GM21528 (cell line): ENCODE measurements at regions not wholly inside any gene's neighbourhood (a gene's known extent, or its start where the extent isn't known, plus 50 kb on each side); places are given as distances from the start of the nearest gene placed in this dataset.
"Not testable (repeated sequence)": the region's sequence is repeated elsewhere in the genome, so short reads cannot be mapped to it uniquely, and the experiment has no call there.

Experiments
- ATAC-seq: cut with Tn5 transposase; IDR thresholded peaks from one replicate; pipeline ENCODE4 v1.9.1; 2021; ENCODE audit warnings: mild to moderate bottlenecking, moderate library complexity; ENCODE audit not compliant: unreplicated experiment, low FRiP score

GRCh38 chr4:26226629-26227376, 94.0 kb upstream of the RBPJ start:
- no peak for ATAC-seq

GRCh38 chr4:26227601-26228229, 93.1 kb upstream of the RBPJ start:
- ATAC-seq, result no peak

- no peak for ATAC-seq
Observed at GRCh38 chr4:26228883-26229282, 91.9 kb upstream of the RBPJ start.

GRCh38 chr4:26229974-26230373, 90.8 kb upstream of the RBPJ start:
- no peak for ATAC-seq

- ATAC-seq, result no peak
Observed at GRCh38 chr4:26233350-26233749, 87.5 kb upstream of the RBPJ start.

GRCh38 chr4:26235500-26235899, 85.3 kb upstream of the RBPJ start:
- no peak for ATAC-seq

- ATAC-seq, result no peak
Observed at GRCh38 chr4:26237916-26238315, 82.9 kb upstream of the RBPJ start.

GRCh38 chr4:26238426-26238777, 82.4 kb upstream of the RBPJ start:
- ATAC-seq, result no peak

- ATAC-seq, result no peak
Observed at GRCh38 chr4:26238778-26239679, 81.8 kb upstream of the RBPJ start.

GRCh38 chr4:26239801-26240200, 81.0 kb upstream of the RBPJ start:
- ATAC-seq, result no peak

- no peak for ATAC-seq
Observed at GRCh38 chr4:26241179-26241578, 79.6 kb upstream of the RBPJ start.

GRCh38 chr4:26242451-26242850, 78.4 kb upstream of the RBPJ start:
- ATAC-seq, result no peak

- not testable (repeated sequence) for ATAC-seq
Observed at GRCh38 chr4:26244138-26244537, 76.7 kb upstream of the RBPJ start.

- no peak for ATAC-seq
Observed at GRCh38 chr4:26248647-26249046, 72.2 kb upstream of the RBPJ start.

- no peak for ATAC-seq
Observed at GRCh38 chr4:26252349-26253025, 68.3 kb upstream of the RBPJ start.

- no peak for ATAC-seq
Observed at GRCh38 chr4:26253968-26254367, 66.8 kb upstream of the RBPJ start.

- no peak for ATAC-seq
Observed at GRCh38 chr4:26255989-26256388, 64.8 kb upstream of the RBPJ start.

GRCh38 chr4:26257444-26257843, 63.4 kb upstream of the RBPJ start:
- ATAC-seq, result not testable (repeated sequence)

- ATAC-seq, result peak; percentile 49
Observed at GRCh38 chr4:26257850-26258249, 63.0 kb upstream of the RBPJ start.

GRCh38 chr4:26260571-26260970, 60.2 kb upstream of the RBPJ start:
- ATAC-seq, result no peak

- ATAC-seq, result no peak
Observed at GRCh38 chr4:26261405-26261804, 59.4 kb upstream of the RBPJ start.
